Mucosa of stomach (tissue), 1 donor: ENCODE measurements at regions not wholly inside any gene's neighbourhood (a gene's known extent, or its start where the extent isn't known, plus 50 kb on each side); places are given as distances from the start of the nearest gene placed in this dataset.

Experiments used
- H3K27me3 ChIP-seq: one replicate; pipeline ENCODE4 v1.7.0; 2013; ENCODE audit warnings: mild to moderate bottlenecking, low read length; ENCODE audit not compliant: control insufficient read depth, insufficient read depth
- H3K36me3 ChIP-seq: one replicate; pipeline ENCODE4 v1.7.0; 2013; ENCODE audit warnings: low read length; ENCODE audit not compliant: control insufficient read depth, insufficient read depth
- H3K4me1 ChIP-seq: one replicate; pipeline ENCODE4 v1.7.0; 2013; ENCODE audit warnings: mild to moderate bottlenecking, low read length; ENCODE audit not compliant: control insufficient read depth, insufficient read depth
- H3K4me3 ChIP-seq: one replicate; pipeline ENCODE4 v1.7.0; 2013; ENCODE audit warnings: low read length
- H3K9ac ChIP-seq: one replicate; pipeline ENCODE4 v1.7.0; 2013; ENCODE audit warnings: mild to moderate bottlenecking, low read length, moderate library complexity
- H3K9me3 ChIP-seq: one replicate; pipeline ENCODE4 v1.7.0; 2013; ENCODE audit warnings: mild to moderate bottlenecking, low read length, moderate library complexity; ENCODE audit not compliant: control insufficient read depth
- donor health status: Pancreatic carcinoma.

DNA sequence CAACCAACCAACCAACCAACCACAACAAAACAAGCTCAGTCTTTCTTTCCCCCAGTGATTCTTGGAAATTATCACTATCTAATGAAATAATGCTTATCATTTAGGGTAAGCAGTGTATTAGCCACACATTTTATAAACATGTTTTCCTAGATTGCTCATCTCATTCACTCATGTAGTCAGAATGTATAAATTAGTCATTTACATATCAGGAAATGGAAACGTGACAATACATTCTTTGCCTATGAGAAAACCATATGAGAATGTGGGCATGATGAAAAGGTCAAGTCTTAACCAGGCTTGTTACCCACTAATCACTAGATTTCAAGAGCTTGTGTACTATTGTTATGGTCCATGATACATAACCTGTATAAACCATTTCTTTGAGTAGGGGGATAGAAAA, 1583.4 kb upstream of the PIK3C3 start:
- no peak overlapping the region for H3K9ac ChIP-seq
- H3K36me3 ChIP-seq, result no peaks in the 10 kb centered on the region
- H3K9me3 ChIP-seq, result no peaks in the 10 kb centered on the region
- H3K4me3 ChIP-seq, result no peak overlapping the region
- no peaks in the 10 kb centered on the region for H3K27me3 ChIP-seq
- no peaks in the 10 kb centered on the region for H3K4me1 ChIP-seq

DNA sequence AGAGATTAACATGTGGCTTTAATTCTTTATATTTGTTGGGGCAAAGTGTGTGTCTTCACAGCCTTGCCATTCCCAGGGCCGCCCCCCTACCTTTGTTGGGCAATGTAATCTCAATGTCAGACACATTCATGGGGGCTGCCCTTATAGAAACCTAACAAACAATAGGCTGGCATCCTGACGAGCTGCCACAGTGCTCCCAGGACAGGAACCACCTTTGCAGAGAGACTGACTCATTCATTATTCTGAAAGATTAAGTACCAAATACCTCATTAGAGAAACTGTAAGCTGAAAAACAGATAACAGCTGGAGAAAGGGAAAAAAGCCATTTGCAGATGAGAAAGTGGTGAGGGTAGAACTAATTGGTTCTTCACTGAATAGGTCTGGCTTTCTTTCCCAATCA, 1587.5 kb upstream of the PIK3C3 start:
- H3K27me3 ChIP-seq, result no peaks in the 10 kb centered on the region
- no peak overlapping the region for H3K9ac ChIP-seq
- no peaks in the 10 kb centered on the region for H3K36me3 ChIP-seq
- no peaks in the 10 kb centered on the region for H3K4me1 ChIP-seq
- H3K9me3 ChIP-seq, result no peaks in the 10 kb centered on the region
- H3K4me3 ChIP-seq, result no peak overlapping the region

DNA sequence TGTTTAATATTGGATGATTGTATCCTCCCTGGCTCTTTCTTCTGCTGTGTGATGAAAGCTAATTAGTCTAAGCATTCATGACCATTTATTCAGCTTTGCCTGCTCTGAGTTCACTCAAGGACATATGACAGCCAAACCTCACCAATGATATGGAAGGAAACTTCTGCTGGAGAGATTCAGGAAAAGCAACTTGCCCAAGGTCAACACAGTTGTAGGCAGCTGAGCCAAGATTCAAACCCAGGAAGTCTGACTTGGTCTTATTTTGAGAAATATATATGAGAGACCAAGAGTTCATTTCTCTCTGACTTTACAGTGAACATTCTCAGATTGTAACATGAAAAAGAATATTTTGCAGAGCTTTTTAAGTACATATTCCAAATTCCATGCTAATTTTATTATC, 1588.5 kb upstream of the PIK3C3 start:
- Histone ChIP-seq H3K4me3 (no peak overlapping the region), H3K9me3 (no peaks in the 10 kb centered on the region), H3K36me3 (no peaks in the 10 kb centered on the region), H3K9ac (no peak overlapping the region), H3K4me1 (no peaks in the 10 kb centered on the region), H3K27me3 (no peaks in the 10 kb centered on the region)

DNA sequence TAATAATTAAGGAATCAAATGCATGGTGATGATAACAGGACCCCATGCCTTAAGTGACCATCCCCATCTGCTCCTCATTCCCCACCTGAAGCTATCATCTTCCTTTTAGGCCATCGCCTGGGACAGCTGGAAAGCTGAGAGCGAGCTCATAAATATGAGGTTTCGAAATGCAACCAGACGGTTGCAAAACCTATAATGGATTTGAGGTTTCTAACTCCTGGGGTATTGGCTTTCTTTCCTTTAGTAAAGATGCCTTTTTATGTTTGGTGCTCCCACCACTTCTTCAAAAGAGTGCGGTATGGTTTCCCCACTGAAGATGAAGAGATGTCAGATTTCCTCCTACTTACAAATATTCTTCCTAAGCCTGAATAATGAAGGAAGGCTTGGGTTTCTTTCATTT, 1589.5 kb upstream of the PIK3C3 start:
- no peaks in the 10 kb centered on the region for H3K27me3 ChIP-seq
- H3K36me3 ChIP-seq, result no peaks in the 10 kb centered on the region
- no peak overlapping the region for H3K4me3 ChIP-seq
- no peak overlapping the region for H3K9ac ChIP-seq
- no peaks in the 10 kb centered on the region for H3K9me3 ChIP-seq
- H3K4me1 ChIP-seq, result no peaks in the 10 kb centered on the region

DNA sequence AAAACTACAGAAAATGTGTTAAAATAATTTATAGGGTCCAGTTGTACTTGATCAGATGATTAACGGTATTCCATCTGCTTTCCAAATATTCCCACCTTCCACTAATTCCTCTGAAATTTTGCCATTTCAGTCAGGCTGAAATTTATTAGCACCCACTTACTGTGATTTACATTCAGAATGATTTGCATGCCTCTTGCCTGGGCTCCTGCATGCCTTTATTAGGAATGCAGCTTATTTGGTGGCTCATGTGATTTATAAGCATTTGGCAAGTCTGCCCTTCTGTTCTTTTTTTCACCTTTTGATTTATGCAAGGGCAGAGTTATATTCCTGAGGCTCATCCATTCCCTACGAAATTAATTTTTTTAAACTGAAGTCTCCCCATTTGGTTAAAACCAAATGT, 1594.5 kb upstream of the PIK3C3 start:
- no peak overlapping the region for H3K4me3 ChIP-seq
- no peaks in the 10 kb centered on the region for H3K4me1 ChIP-seq
- H3K9me3 ChIP-seq, result no peaks in the 10 kb centered on the region
- H3K9ac ChIP-seq, result no peak overlapping the region
- no peaks in the 10 kb centered on the region for H3K36me3 ChIP-seq
- no peaks in the 10 kb centered on the region for H3K27me3 ChIP-seq

DNA sequence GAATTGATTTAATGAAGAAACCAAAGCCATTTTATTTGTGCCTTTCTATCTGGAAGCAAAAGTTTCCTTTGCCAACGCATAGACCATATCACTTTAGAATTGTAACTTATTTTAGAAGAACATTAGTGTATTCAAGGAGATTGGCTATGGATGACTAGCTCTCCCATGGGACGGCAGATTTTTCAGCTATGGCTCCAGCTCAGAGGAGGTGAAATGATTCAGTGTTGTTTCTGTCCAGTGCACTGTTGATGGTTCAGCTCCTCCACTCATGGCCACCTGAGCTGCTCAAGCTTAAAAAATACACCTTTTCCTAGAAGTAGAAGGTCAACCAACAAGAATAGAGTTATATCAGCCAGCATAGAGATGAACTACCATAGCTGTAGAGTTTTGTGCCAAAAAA, 1597.5 kb upstream of the PIK3C3 start:
- H3K36me3 ChIP-seq, result no peaks in the 10 kb centered on the region
- H3K4me3 ChIP-seq, result no peak overlapping the region
- no peaks in the 10 kb centered on the region for H3K27me3 ChIP-seq
- no peak overlapping the region for H3K9ac ChIP-seq
- no peaks in the 10 kb centered on the region for H3K4me1 ChIP-seq
- no peaks in the 10 kb centered on the region for H3K9me3 ChIP-seq

DNA sequence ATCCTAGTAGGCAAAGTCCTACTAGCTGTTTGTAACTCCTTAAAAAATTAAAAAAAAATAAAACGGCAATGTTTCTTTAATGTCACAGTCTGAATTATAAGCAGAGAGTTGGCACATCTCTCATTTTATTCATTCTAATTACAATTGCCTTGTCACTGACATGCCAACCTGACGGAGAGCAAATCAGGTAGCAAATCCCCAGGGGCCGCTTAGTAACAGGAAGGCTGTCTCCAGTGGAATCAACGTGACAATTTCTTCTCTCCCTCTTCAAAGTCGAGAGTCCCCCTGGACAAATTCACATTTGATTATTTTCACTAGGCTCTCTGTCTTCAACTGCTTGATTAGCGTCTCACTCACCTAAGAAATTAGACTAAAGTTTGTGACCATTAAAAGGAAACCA, 1598.9 kb upstream of the PIK3C3 start:
- Histone ChIP-seq H3K4me3 (no peak overlapping the region), H3K27me3 (no peaks in the 10 kb centered on the region), H3K4me1 (no peaks in the 10 kb centered on the region), H3K36me3 (no peaks in the 10 kb centered on the region), H3K9me3 (no peaks in the 10 kb centered on the region), H3K9ac (no peak overlapping the region)

DNA sequence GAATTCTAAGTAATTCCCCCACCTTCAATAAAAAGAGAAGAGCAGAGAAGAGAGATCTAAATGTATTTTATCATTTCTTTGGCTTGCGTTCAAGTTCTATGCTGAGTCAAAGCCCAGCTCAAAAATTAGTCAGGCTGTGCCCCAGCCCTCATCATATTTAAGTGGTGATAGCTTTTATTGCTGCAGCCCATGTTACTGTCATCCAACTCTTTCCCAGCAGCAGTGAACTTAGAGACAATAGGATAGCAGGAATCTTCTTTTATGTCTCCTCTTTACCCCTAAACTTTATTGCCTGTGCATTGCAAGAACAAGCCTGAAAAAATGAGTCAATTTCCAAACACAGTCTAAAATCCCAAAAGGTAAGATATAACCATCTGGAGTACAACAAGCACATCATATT, 1599.3 kb upstream of the PIK3C3 start:
- Histone ChIP-seq H3K9me3 (no peaks in the 10 kb centered on the region), H3K4me1 (no peaks in the 10 kb centered on the region), H3K36me3 (no peaks in the 10 kb centered on the region), H3K27me3 (no peaks in the 10 kb centered on the region), H3K9ac (no peak overlapping the region), H3K4me3 (no peak overlapping the region)

DNA sequence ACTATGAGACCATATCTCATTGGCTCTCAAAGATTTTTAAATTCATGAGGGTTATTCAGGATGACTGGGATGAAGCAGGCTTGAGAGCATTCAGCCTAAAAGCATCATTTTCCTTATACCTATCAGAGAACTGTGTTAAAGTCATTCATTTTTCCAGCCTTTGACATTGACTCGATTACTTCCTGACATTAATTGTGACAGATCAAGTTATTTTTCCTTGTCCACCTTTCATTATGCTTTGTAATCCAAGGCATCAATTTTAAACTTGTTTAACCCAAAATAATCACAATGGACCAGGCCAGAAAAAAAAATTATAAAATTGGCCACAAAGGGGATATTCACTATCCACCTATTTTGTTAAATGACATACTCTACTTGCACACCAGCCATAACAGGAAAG, 1606.8 kb upstream of the PIK3C3 start:
- H3K9me3 ChIP-seq, result no peaks in the 10 kb centered on the region
- H3K36me3 ChIP-seq, result no peaks in the 10 kb centered on the region
- no peaks in the 10 kb centered on the region for H3K4me1 ChIP-seq
- H3K9ac ChIP-seq, result no peak overlapping the region
- no peaks in the 10 kb centered on the region for H3K27me3 ChIP-seq
- no peak overlapping the region for H3K4me3 ChIP-seq

DNA sequence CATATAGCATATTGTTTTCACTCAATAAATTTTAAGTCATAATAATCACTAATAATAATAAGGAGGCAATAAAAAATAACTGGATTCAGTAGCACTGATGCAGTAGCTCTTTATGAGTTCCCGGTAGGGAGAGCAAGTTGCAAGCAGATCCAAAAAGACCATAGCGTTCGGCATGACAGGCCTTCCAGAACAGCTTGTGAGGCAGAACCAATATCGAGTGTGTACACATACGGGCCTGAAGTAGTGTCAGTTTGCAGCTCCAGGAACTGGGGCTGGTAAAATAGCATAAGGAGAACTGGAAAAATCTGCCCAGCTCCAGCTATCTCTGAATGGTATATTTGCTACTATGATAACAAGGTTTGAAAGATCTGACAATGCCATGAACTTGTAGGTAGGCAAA, 1607.8 kb upstream of the PIK3C3 start:
- no peaks in the 10 kb centered on the region for H3K27me3 ChIP-seq
- H3K4me1 ChIP-seq, result no peaks in the 10 kb centered on the region

DNA sequence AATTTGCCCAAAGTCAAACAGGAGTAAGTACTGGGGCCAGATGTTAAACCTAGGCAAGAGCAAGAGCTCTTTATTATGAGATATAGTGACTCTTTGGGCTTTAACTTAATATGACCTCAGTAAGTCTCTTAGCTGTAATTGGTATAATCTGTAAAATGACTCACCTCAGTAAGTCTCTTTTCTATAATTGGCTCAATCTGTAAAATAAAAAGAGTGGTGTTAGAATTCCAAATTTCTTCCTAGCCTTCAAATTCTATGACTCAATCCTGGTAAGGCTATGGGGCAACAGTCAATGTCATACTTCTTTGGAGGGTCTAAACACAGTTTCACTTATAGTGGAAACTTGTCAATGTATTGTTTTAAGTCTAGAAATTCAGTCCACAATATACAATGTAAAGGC, 1608.9 kb upstream of the PIK3C3 start:
- Histone ChIP-seq H3K4me3 (no peak overlapping the region), H3K9me3 (no peaks in the 10 kb centered on the region), H3K4me1 (no peaks in the 10 kb centered on the region), H3K9ac (no peak overlapping the region), H3K36me3 (no peaks in the 10 kb centered on the region), H3K27me3 (no peaks in the 10 kb centered on the region)

More for the DNA sequence above, 1607.8 kb upstream of the PIK3C3 start:
- Histone ChIP-seq H3K36me3 (no peaks in the 10 kb centered on the region), H3K9me3 (no peaks in the 10 kb centered on the region), H3K4me3 (no peak overlapping the region), H3K9ac (no peak overlapping the region)

DNA sequence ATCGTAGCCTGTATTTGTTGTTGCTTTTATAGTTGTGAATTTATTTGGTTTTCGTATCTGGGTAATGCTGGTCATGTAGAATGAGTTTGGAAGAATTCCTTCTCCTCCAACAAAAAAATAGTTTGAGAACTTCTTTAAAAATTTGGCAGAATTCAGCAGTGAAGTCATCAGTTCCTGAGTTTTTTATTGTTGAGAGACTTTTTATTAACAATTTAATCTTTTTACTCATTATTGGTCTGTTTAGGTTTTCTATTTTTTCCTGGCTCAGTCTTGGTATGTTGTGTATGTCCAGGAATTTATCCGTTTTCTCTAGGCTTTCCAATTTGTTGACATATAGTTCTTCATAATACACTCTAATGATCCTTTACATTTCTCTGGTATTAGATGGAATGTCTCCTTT, 1613.3 kb upstream of the PIK3C3 start:
- H3K9me3 ChIP-seq, result no peaks in the 10 kb centered on the region
- no peak overlapping the region for H3K9ac ChIP-seq
- no peaks in the 10 kb centered on the region for H3K4me1 ChIP-seq
- H3K36me3 ChIP-seq, result no peaks in the 10 kb centered on the region
- no peaks in the 10 kb centered on the region for H3K27me3 ChIP-seq
- H3K4me3 ChIP-seq, result no peak overlapping the region

DNA sequence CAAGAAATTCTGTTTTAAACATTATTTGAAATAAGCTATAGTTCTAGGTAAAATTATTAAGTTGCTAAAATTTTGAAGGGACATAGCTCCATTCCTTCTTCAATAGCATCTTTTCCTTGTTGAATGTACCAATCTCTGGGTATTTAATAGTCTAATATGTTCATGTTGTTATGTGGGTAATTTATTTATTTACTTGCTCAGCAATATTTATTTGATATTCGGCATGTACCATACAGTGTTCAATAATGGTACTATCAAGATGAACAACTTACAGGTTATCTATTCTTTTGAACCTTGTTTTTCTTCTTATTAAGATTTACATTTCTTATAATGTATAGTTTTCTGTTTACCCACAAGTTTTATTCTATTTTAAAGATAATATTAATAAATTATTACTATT, 1616.8 kb upstream of the PIK3C3 start:
- H3K36me3 ChIP-seq, result no peaks in the 10 kb centered on the region
- H3K4me3 ChIP-seq, result no peak overlapping the region
- H3K9ac ChIP-seq, result no peak overlapping the region
- no peaks in the 10 kb centered on the region for H3K9me3 ChIP-seq
- no peaks in the 10 kb centered on the region for H3K27me3 ChIP-seq
- H3K4me1 ChIP-seq, result no peaks in the 10 kb centered on the region
